HCT116 (cell line): ENCODE measurements at regions not wholly inside any gene's neighbourhood (a gene's known extent, or its start where the extent isn't known, plus 50 kb on each side); places are given as distances from the start of the nearest gene placed in this dataset.

Experiments
- ATAC-seq: fragments of 200-7000 bp; cut with Tn5 transposase; 2 replicates; pipeline ENCODE4 v1.9.1; 2020; ENCODE audit warnings: mild to moderate bottlenecking, moderate library complexity
- BruUV-seq: library from RNA; stranded (reverse); fragments of 400-500 nt; replicated peaks from 2 replicates; lab custom pipeline; 2021; lab: Mats Ljungman, UMichigan
- CTCF ChIA-PET: fragments of 300-600 bp; sonication (Branson Sonifier 250); formaldehyde crosslinking; loops from one replicate; lab custom pipeline; 2021; ENCODE audit warnings: antibody characterized with exemption; lab: Charles Lee
- POLR2A ChIA-PET: fragments of 300-600, 350-600 bp; sonication (Branson Sonifier 250); formaldehyde crosslinking; loops from one replicate; lab custom pipeline; 2021; ENCODE audit warnings: antibody characterized with exemption; lab: Charles Lee
- RAD21 ChIA-PET, 2 experiments: fragments of 300-600 bp; sonication (Branson Sonifier 250); formaldehyde crosslinking; loops; one replicate each; lab custom pipeline; 2023; ENCODE audit warnings: low total read pairs in 2 of 2; ENCODE audit not compliant: uncharacterized antibody in 2 of 2, unreplicated experiment in 2 of 2, low non-redundant PET in 1 of 2; lab: Charles Lee
- DNase-seq: peaks from one replicate; pipeline ENCODE4 v3.0.0-alpha.2; 2010; ENCODE audit warnings: low read depth, low spot score
- H2AFZ ChIP-seq: fragments of 200-600 bp; shearing (Covaris generic), sonication (generic); 2 replicates; pipeline ENCODE4 v1.6.1; 2017; ENCODE audit warnings: low read depth, mixed run types, mixed read lengths, antibody characterized with exemption, low read length; ENCODE audit not compliant: poor library complexity, severe bottlenecking
- H3K27ac ChIP-seq: 2 replicates; pipeline ENCODE4 v1.5.1; 2012; ENCODE audit warnings: low read depth, low read length
- H3K27me3 ChIP-seq: fragments of 200-600 bp; sonication (generic); 2 replicates; pipeline ENCODE4 v1.6.1; 2016; ENCODE audit warnings: mixed run types, low read length, mixed read lengths; ENCODE audit not compliant: insufficient read depth
- H3K36me3 ChIP-seq, 2 experiments: fragments of 200-500 bp in 1 of 2; fragments of 200-600 bp in 1 of 2; sonication (Bioruptor generic) in 1 of 2; sonication (generic) in 1 of 2; 2 replicates each; pipeline versions ENCODE4 v1.5.1 to v1.6.1; 2014 to 2016; ENCODE audit warnings: low read length in 2 of 2, inconsistent platforms in 1 of 2, mixed read lengths in 1 of 2, mixed run types in 1 of 2; ENCODE audit not compliant: insufficient read depth in 2 of 2, control insufficient read depth in 1 of 2
- H3K4me1 ChIP-seq, 2 experiments: fragments of 200-600 bp in 1 of 2; sonication (generic) in 1 of 2; 2 replicates each; pipeline versions ENCODE4 v1.5.1 to v1.6.1; 2012 to 2017; ENCODE audit warnings: low read length in 2 of 2, inconsistent platforms in 1 of 2, mild to moderate bottlenecking in 1 of 2, mixed read lengths in 1 of 2, mixed run types in 1 of 2, moderate library complexity in 1 of 2; ENCODE audit not compliant: insufficient read depth in 2 of 2, control insufficient read depth in 1 of 2
- H3K4me2 ChIP-seq: fragments of 200-600 bp; sonication (generic); 2 replicates; pipeline ENCODE4 v1.6.1; 2017; ENCODE audit warnings: mixed run types, low read length, mixed read lengths
- H3K4me3 ChIP-seq, 2 experiments: fragments of 200-600 bp in 1 of 2; sonication (generic) in 1 of 2; replicated peaks in 1 of 2; 2 replicates each; pipeline ENCODE4 v1.5.1; 2011 to 2016; ENCODE audit warnings: low read length in 2 of 2, control low read depth in 1 of 2, low read depth in 1 of 2, mild to moderate bottlenecking in 1 of 2, mixed read lengths in 1 of 2, mixed run types in 1 of 2
- H3K79me2 ChIP-seq: fragments of 200-600 bp; sonication (generic); 2 replicates; pipeline ENCODE4 v1.6.1; 2017; ENCODE audit warnings: mild to moderate bottlenecking, mixed run types, low read length, moderate library complexity, mixed read lengths; ENCODE audit not compliant: insufficient read depth
- H3K9ac ChIP-seq: fragments of 200-600 bp; sonication (generic); 2 replicates; pipeline ENCODE4 v1.6.1; 2016; ENCODE audit warnings: low read length, mixed read lengths
- H3K9me2 ChIP-seq: fragments of 200-600 bp; sonication (generic), shearing (Covaris generic); 2 replicates; pipeline ENCODE4 v1.6.1; 2017; ENCODE audit warnings: mixed run types, mild to moderate bottlenecking, moderate library complexity; ENCODE audit not compliant: insufficient read depth
- H3K9me3 ChIP-seq, 2 experiments: fragments of 200-500 bp in 1 of 2; fragments of 200-600 bp in 1 of 2; sonication (Bioruptor generic) in 1 of 2; sonication (generic) in 1 of 2; 2 replicates each; pipeline ENCODE4 v1.6.1; 2014 to 2017; ENCODE audit warnings: low read length in 2 of 2, mixed read lengths in 2 of 2, inconsistent platforms in 1 of 2, low read depth in 1 of 2, mild to moderate bottlenecking in 1 of 2, mixed run types in 1 of 2, moderate library complexity in 1 of 2; ENCODE audit not compliant: control insufficient read depth in 1 of 2, insufficient read depth in 1 of 2
- H4K20me1 ChIP-seq: fragments of 200-600 bp; sonication (generic), shearing (Covaris generic); 2 replicates; pipeline ENCODE4 v1.6.1; 2017; ENCODE audit warnings: mixed run types, mild to moderate bottlenecking, moderate library complexity; ENCODE audit not compliant: insufficient read depth
- CBX3 ChIP-seq: IDR thresholded peaks from 2 replicates; pipeline ENCODE4 v1.6.1; 2012; ENCODE audit warnings: low read depth
- CTCF ChIP-seq, 3 experiments: fragments of 200-600 bp in 1 of 3; sonication (generic) in 1 of 3; IDR thresholded peaks in 2 of 3; conservative IDR thresholded peaks in 1 of 3; 2 replicates each; pipeline ENCODE4 v1.5.1; 2012 to 2017; ENCODE audit warnings: low read depth in 2 of 3, low read length in 2 of 3, antibody characterized with exemption in 1 of 3, borderline replicate concordance in 1 of 3, control low read depth in 1 of 3, mild to moderate bottlenecking in 1 of 3, mixed read lengths in 1 of 3, mixed run types in 1 of 3, moderate library complexity in 1 of 3; ENCODE audit not compliant: insufficient read depth in 1 of 3
- EGR1 ChIP-seq: IDR thresholded peaks from 2 replicates; pipeline ENCODE4 v1.6.1; 2012; ENCODE audit warnings: low read depth
- ELF1 ChIP-seq: IDR thresholded peaks from 2 replicates; pipeline ENCODE4 v1.6.1; 2012; ENCODE audit warnings: low read depth, borderline replicate concordance
- FOSL1 ChIP-seq: IDR thresholded peaks from 2 replicates; pipeline ENCODE4 v1.6.1; 2012; ENCODE audit warnings: low read depth
- POLR2AphosphoS5 ChIP-seq: IDR thresholded peaks from 2 replicates; pipeline ENCODE4 v1.6.1; 2011; ENCODE audit warnings: mild to moderate bottlenecking, low read depth, low read length, moderate library complexity
- RAD21 ChIP-seq: IDR thresholded peaks from 2 replicates; pipeline ENCODE4 v1.6.1; 2012; ENCODE audit warnings: low read depth, mild to moderate bottlenecking
- YY1 ChIP-seq: IDR thresholded peaks from 2 replicates; pipeline ENCODE4 v1.6.1; 2011; ENCODE audit warnings: low read length, low read depth, moderate library complexity, mild to moderate bottlenecking; ENCODE audit not compliant: insufficient replicate concordance; ENCODE audit errors: extremely low read depth
- ZFX ChIP-seq: fragments of 450-650 bp; IDR thresholded peaks from 2 replicates; pipeline ENCODE4 v1.6.1; 2017
- ZNF274 ChIP-seq: fragments of 200-500 bp; sonication (Bioruptor generic); IDR thresholded peaks from 2 replicates; pipeline ENCODE4 v1.6.1; 2014; ENCODE audit warnings: mild to moderate bottlenecking, low read depth, low read length, inconsistent platforms
- intact Hi-C: fragments of 100-400 bp; cut with micrococcal nuclease; formaldehyde crosslinking; loops from 2 replicates; pipeline ENCODE4 v1.10.0; 2022

- Histone ChIP-seq H3K9ac (no peak overlapping the region), H3K27me3 (no peaks in the 10 kb centered on the region), H3K36me3 (no peaks in the 10 kb centered on the region), H3K79me2 (no peaks in the 10 kb centered on the region), H2AFZ (no peak overlapping the region), H3K9me3 (no peaks in the 10 kb centered on the region), H3K9me2 (no peaks in the 10 kb centered on the region)
- intact Hi-C loops, result no loop called here
- DNase-seq, result no peak
- ChIA-PET RAD21 (no interaction called here), CTCF (no interaction called here)
- TF ChIP-seq RAD21, result peak; percentile 39
- TF ChIP-seq CTCF (IDR thresholded peaks at IDR 0.05 in 2 of 3, conservative IDR thresholded peaks at IDR 0.05 in 1 of 3; ENCODE audit: borderline replicate concordance in 1 of 3, insufficient read depth in 1 of 3, low read depth in 2 of 3, low read length in 2 of 3), result peak in 2 of 3 experiments; percentile 44 to 70; a peak in 4 of 6 replicates
- TF ChIP-seq FOSL1, result no peak
- TF ChIP-seq, all 23 proteins: peak for 2
- H3K27ac ChIP-seq, result no peak overlapping the region
- no peaks in the 10 kb centered on the region for H4K20me1 ChIP-seq
- H3K4me1 ChIP-seq, result no peaks in the 10 kb centered on the region
- POLR2A ChIA-PET, result no interaction called here
- BruUV-seq, result no TSS peak
- no peak for ATAC-seq
- H3K4me3 ChIP-seq, result no peak overlapping the region
- H3K4me2 ChIP-seq, result no peak overlapping the region
Measured at GRCh38 chr9:12464910-12465512, 228.2 kb upstream of the TYRP1 start.

DNA sequence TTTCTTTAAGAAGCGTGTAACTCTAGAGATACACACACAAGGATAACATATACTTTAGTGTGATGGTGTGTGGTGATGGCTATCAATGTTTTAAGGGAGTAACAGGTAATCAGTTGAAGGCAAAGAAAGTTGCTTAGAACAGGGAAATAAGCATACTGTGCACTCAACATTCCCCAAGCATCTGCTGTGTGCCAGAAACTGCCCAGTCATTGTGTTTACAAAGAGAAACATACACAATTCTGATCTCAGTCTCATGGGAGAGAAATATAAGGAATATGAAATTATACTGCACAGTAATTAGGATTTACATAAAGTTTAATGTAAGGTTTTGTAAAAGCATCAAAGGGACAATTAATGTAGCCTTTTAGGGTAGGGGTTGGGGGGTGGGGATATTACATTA, 224.1 kb upstream of the TYRP1 start:
- no peaks in the 10 kb centered on the region for H4K20me1 ChIP-seq
- H3K79me2 ChIP-seq, result no peaks in the 10 kb centered on the region
- H2AFZ ChIP-seq, result no peak overlapping the region
- no peak for ATAC-seq
- BruUV-seq, result no TSS peak
- H3K9me2 ChIP-seq, result no peaks in the 10 kb centered on the region
- no peaks in the 10 kb centered on the region for H3K9me3 ChIP-seq
- RAD21 ChIA-PET, result no interaction called here
- CTCF ChIA-PET, result no interaction called here
- H3K27ac ChIP-seq, result no peak overlapping the region
- DNase-seq, result no peak
- H3K36me3 ChIP-seq, result no peaks in the 10 kb centered on the region
- no peak overlapping the region for H3K4me2 ChIP-seq
- H3K9ac ChIP-seq, result no peak overlapping the region
- TF ChIP-seq EGR1, result no peak
- TF ChIP-seq POLR2AphosphoS5, result no peak
- TF ChIP-seq YY1, result no peak
- no peak for TF ChIP-seq CBX3
- TF ChIP-seq ZFX, result no peak
- TF ChIP-seq ELF1, result no peak
- no peak for TF ChIP-seq ZNF274
- H3K4me3 ChIP-seq, result no peak overlapping the region
- POLR2A ChIA-PET, result no interaction called here
- intact Hi-C loops, result no loop called here
- no peaks in the 10 kb centered on the region for H3K27me3 ChIP-seq
- H3K4me1 ChIP-seq, result no peaks in the 10 kb centered on the region
